GM04504 (cell line): ENCODE measurements at regions not wholly inside any gene's neighbourhood (a gene's known extent, or its start where the extent isn't known, plus 50 kb on each side); places are given as distances from the start of the nearest gene placed in this dataset.

Experiments used
- DNase-seq: peaks from one replicate; pipeline ENCODE4 v3.0.0-alpha.2; 2012; ENCODE audit warnings: low read depth

- no peak for DNase-seq
Observed at GRCh38 chr6:97591955-97592354, 308.9 kb upstream of the MMS22L start.

GRCh38 chr6:97594844-97595243 is 311.8 kb upstream of the MMS22L start:
- DNase-seq = peak; percentile 35

GRCh38 chr6:97621111-97621510 is 338.1 kb upstream of the MMS22L start:
- no peak for DNase-seq

- no peak for DNase-seq
Observed at GRCh38 chr6:97626671-97627441, 343.8 kb upstream of the MMS22L start.

- no peak for DNase-seq
Observed at GRCh38 chr6:97629180-97629579, 346.2 kb upstream of the MMS22L start.

- peak; percentile 19 for DNase-seq
Observed at GRCh38 chr6:97630604-97631003, 347.6 kb upstream of the MMS22L start.

GRCh38 chr6:97632341-97632740 is 349.3 kb upstream of the MMS22L start:
- DNase-seq = no peak

- DNase-seq = no peak
Observed at GRCh38 chr6:97639702-97640101, 356.7 kb upstream of the MMS22L start.

GRCh38 chr6:97644353-97644752 is 361.3 kb upstream of the MMS22L start:
- no peak for DNase-seq

GRCh38 chr6:97645757-97646156 is 362.7 kb upstream of the MMS22L start:
- no peak for DNase-seq

- no peak for DNase-seq
Observed at GRCh38 chr6:97653076-97653475, 370.1 kb upstream of the MMS22L start.

GRCh38 chr6:97653517-97653916 is 370.5 kb upstream of the MMS22L start:
- DNase-seq = no peak

- DNase-seq = no peak
Observed at GRCh38 chr6:97654674-97655073, 371.7 kb upstream of the MMS22L start.

GRCh38 chr6:97656236-97656635 is 373.2 kb upstream of the MMS22L start:
- no peak for DNase-seq

GRCh38 chr6:97656706-97657350 is 373.8 kb upstream of the MMS22L start:
- no peak for DNase-seq

GRCh38 chr6:97658090-97658489 is 375.1 kb upstream of the MMS22L start:
- no peak for DNase-seq

- no peak for DNase-seq
Observed at GRCh38 chr6:97663252-97663651, 380.2 kb upstream of the MMS22L start.

GRCh38 chr6:97665446-97665845 is 382.4 kb upstream of the MMS22L start:
- no peak for DNase-seq

- DNase-seq = no peak
Observed at GRCh38 chr6:97666889-97667288, 383.9 kb upstream of the MMS22L start.

- no peak for DNase-seq
Observed at GRCh38 chr6:97668716-97669115, 385.7 kb upstream of the MMS22L start.

GRCh38 chr6:97669191-97670031 is 386.4 kb upstream of the MMS22L start:
- DNase-seq = no peak

- peak; percentile 80 for DNase-seq
Observed at GRCh38 chr6:97674802-97675201, 391.8 kb upstream of the MMS22L start.

- no peak for DNase-seq
Observed at GRCh38 chr6:97677626-97678025, 394.6 kb upstream of the MMS22L start.
